Type B pancreatic cell (in vitro differentiated cells): ENCODE measurements at regions not wholly inside any gene's neighbourhood (a gene's known extent, or its start where the extent isn't known, plus 50 kb on each side); places are given as distances from the start of the nearest gene placed in this dataset.

Source experiments
- DNase-seq: peaks from one replicate; pipeline ENCODE4 v3.0.0; 2021; ENCODE audit warnings: mixed read lengths; ENCODE audit not compliant: unreplicated experiment; ENCODE audit errors: extremely low spot score
- H3K27ac Mint-ChIP-seq: 2 replicates; pipeline ENCODE4 v1.8.0; 2021; ENCODE audit warnings: mild to moderate bottlenecking, mixed read lengths
- H3K27me3 Mint-ChIP-seq: 2 replicates; pipeline ENCODE4 v1.8.0; 2021; ENCODE audit warnings: mixed read lengths
- H3K36me3 Mint-ChIP-seq: 2 replicates; pipeline ENCODE4 v1.8.0; 2021; ENCODE audit warnings: mixed read lengths
- H3K4me1 Mint-ChIP-seq: one replicate; pipeline ENCODE4 v1.8.0; 2021; ENCODE audit warnings: mixed read lengths; ENCODE audit not compliant: unreplicated experiment
- H3K4me3 Mint-ChIP-seq: 2 replicates; pipeline ENCODE4 v1.8.0; 2021; ENCODE audit warnings: mild to moderate bottlenecking, mixed read lengths
- H3K9me3 Mint-ChIP-seq: 2 replicates; pipeline ENCODE4 v1.8.0; 2021; ENCODE audit warnings: mixed read lengths
- CTCF ChIP-seq: fragments of 200-600 bp; sonication (generic); conservative IDR thresholded peaks from 2 replicates; pipeline ENCODE4 v1.5.0; 2021; ENCODE audit warnings: antibody characterized with exemption, mild to moderate bottlenecking

DNA sequence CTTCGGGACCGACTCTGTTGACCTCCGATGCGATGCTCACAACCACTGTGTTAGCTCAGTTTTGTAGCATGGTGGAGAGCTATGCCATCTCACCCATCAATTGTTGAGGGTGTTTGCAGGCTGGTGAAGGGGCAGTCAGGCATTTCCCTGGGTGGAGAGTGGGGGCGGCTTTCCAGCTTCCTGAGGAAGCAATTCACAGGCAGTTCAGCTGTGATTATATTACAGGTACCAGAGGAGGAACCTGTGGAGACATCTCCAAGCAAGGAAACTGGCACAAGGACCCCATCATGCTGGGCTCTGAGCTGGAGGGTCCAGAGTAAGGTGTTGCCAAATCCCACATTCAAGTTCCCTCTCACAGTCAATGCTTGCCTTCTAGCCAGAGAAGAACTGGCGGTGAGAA, 166.0 kb upstream of the ZNF536 start:
- Mint-ChIP-seq H3K4me3 (no peak overlapping the region), H3K4me1 (peaks cover 5% of the 10 kb centered on the region), H3K27me3 (peaks cover 23% of the 10 kb centered on the region), H3K36me3 (no peaks in the 10 kb centered on the region), H3K27ac (no peak overlapping the region), H3K9me3 (no peaks in the 10 kb centered on the region)
- DNase-seq = no peak
- TF ChIP-seq CTCF = no peak

GRCh38 chr19:30207357-30207756, 164.8 kb upstream of the ZNF536 start:
- no peaks in the 10 kb centered on the region for H3K36me3 Mint-ChIP-seq
- no peak overlapping the region for H3K27ac Mint-ChIP-seq
- H3K4me1 Mint-ChIP-seq = peaks cover 5% of the 10 kb centered on the region
- H3K27me3 Mint-ChIP-seq = peaks cover 25% of the 10 kb centered on the region
- no peak for DNase-seq
- H3K9me3 Mint-ChIP-seq = no peaks in the 10 kb centered on the region
- no peak for TF ChIP-seq CTCF
- H3K4me3 Mint-ChIP-seq = no peak overlapping the region

DNA sequence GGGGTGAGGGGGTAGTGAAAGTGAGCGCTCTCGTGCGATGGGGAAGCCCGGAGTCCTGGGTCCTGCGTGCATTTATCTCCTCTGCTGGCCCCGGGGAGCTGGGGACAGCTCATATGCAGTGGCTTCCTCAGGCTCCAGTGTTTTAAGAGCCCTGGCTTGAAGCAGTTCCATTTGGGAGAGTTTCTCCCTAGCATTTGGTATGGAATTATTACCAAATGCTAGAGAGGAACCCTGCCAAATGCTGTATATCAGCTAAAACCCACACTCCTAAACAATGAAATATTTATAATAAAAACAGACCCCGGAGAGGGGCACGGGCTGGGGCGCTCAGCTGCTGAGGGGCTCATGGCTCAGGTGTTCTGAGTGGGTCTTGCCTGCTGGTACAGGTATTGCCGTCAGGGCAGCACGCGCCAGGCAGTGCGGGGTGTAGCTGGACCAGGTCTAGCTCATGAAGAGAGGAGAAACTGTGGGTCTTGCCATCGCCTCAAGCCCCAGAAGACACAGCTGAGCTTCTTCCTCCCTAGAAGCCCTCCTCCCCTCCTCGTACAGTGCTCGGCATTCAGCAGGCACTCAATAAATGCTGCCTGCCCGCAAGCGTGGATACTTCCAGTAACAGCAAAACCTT, 163.6 kb upstream of the ZNF536 start:
- peaks cover 33% of the 10 kb centered on the region for H3K27me3 Mint-ChIP-seq
- H3K4me1 Mint-ChIP-seq = peaks cover 5% of the 10 kb centered on the region
- no peak overlapping the region for H3K4me3 Mint-ChIP-seq
- H3K27ac Mint-ChIP-seq = no peak overlapping the region
- no peak for DNase-seq
- no peaks in the 10 kb centered on the region for H3K36me3 Mint-ChIP-seq
- H3K9me3 Mint-ChIP-seq = no peaks in the 10 kb centered on the region
- no peak for TF ChIP-seq CTCF

DNA sequence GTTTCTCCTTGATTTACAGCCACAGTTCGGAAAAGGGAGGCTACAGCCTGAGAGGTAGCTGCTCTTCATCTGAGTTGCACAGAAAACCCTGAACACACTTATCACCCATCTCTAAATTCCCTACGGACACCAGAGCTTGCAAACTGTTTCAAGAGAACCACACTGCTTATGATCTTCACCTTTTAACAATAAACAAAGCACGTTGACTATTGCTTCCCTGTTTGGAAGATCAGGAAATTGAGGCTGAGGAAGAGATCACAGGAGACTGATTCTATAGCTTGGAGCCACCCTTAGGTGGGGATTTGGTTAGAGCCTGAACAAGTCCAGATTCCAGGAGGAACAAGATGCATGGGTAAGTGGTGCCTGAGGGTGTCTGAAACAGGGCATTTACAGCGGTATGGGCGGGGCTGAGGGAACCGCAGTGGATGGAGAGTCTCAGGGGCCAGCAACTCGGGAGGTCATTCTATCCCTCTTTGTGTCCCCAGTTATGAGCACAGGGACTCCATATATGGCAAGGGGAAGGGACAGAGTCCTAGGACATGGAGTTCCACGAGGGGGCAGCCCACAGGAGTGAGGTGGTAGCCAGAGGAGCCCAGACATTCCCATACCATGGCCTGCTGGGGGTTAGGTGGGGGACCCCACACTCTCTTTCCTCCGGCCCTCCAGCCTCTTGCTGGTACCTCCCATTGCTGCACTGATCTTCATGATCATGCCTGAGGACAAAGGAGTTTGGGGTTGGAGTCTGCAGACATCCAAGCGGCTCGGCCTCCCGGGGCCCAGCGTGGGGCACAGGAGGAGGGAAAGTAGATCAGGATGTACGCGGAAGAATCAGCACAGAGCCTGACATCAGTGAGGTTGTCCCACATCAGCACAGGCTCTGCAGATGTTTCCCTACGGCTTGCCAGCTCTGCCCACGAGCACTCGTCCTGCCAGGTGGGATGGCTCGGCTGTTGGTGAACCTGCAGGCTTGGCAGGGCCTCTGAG, 162.3 kb upstream of the ZNF536 start:
- DNase-seq = no peak
- H3K27me3 Mint-ChIP-seq = peaks cover 36% of the 10 kb centered on the region
- H3K4me3 Mint-ChIP-seq = no peak overlapping the region
- no peak overlapping the region for H3K27ac Mint-ChIP-seq
- TF ChIP-seq CTCF = no peak
- H3K36me3 Mint-ChIP-seq = no peaks in the 10 kb centered on the region
- no peaks in the 10 kb centered on the region for H3K9me3 Mint-ChIP-seq
- H3K4me1 Mint-ChIP-seq = peaks cover 8% of the 10 kb centered on the region

DNA sequence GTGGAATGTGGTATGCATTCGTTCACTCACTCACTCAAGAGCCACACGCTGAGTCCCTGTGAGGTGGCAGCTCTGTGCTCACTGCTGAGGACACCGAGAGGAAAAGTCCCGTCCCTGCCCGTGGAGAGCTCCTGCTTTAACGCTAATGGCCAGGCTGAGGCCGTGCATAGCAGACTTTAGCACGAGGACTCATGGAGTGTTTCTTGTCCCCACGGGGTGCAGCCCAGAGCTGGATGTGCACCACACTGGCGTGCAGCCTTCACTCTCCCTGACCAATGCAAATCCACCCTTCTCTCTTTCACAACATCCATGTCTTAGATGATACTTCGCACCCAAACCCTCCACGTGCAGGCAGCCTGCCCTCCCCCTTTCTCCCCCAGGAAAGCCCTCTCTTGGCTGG, 159.6 kb upstream of the ZNF536 start:
- peaks cover 53% of the 10 kb centered on the region for H3K27me3 Mint-ChIP-seq
- no peak for TF ChIP-seq CTCF
- peak; percentile 44 for DNase-seq
- H3K36me3 Mint-ChIP-seq = no peaks in the 10 kb centered on the region
- H3K9me3 Mint-ChIP-seq = no peaks in the 10 kb centered on the region
- peaks cover 9% of the 10 kb centered on the region for H3K4me1 Mint-ChIP-seq
- no peak overlapping the region for H3K4me3 Mint-ChIP-seq
- no peak overlapping the region for H3K27ac Mint-ChIP-seq
